ENCODE measurements at regions not wholly inside any gene's neighbourhood (a gene's known extent, or its start where the extent isn't known, plus 50 kb on each side); places are given as distances from the start of the nearest gene placed in this dataset.

DNA sequence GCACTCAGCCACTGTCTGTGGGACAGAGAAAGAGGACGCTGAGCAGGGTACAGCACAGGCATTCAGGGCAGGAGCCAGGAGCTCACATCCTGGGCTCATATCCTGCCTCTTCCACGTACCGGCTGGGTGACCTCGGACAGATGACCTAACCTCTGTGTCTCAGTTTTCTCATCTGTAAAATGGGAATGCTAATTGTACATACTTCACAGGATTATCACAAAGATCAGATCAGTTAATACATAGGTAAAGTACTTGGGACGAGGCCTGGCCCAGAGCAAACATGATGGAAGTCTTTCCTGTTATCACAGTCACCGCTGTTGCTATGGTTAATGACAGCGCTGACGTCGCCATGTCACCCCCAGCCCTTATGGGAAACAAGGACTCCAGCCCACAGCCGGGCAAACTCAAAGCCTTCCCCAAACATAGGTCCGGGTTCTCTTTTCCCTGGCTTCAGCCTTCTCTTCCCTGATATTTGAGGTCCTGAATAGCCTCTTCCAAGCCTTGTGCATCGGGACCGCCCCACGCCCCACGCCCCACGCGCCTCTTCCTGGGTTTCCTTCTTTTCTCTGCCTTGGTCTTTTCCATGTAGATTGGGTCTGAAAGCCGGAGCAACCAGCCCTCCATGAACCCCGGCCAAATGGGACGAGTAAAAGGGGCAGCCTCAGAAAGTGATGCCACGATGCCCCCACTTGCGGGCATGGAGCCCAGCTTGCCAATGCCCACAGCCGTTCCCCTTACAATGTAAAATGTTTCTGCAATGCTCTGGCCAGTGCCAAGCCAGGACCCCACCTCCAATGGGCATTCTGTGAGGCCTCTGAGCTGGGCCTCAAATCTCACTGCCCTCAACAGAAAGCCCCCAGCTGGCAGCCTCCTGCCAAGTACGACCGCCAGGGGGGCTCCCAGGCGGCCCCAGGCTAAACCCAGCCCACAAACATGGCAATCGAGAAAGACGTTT, 125.4 kb downstream of the RFLNA start:
- ChIA-PET CTCF (interaction anchor here (0.6 to 0.7 kb wide), 2 partner anchors 38 to 414 kb away, joined by 3 read pairs; no protein-coding TSS in a partner anchor), POLR2A (no interaction called here)
- Mint-ChIP-seq H3K27me3 (no peaks in the 10 kb centered on the region), H3K9me3 (ENCODE audit: low read depth) (no peaks in the 10 kb centered on the region), H3K4me3 (no peak overlapping the region), H3K36me3 (ENCODE audit: low read depth) (peaks cover 28% of the 10 kb centered on the region), H3K27ac (no peak overlapping the region), H3K4me1 (no peaks in the 10 kb centered on the region)
- ATAC-seq (no peak), DNase-seq (no peak)
- intact Hi-C loops (cut with DNase I, micrococcal nuclease), result no loop called here

DNA sequence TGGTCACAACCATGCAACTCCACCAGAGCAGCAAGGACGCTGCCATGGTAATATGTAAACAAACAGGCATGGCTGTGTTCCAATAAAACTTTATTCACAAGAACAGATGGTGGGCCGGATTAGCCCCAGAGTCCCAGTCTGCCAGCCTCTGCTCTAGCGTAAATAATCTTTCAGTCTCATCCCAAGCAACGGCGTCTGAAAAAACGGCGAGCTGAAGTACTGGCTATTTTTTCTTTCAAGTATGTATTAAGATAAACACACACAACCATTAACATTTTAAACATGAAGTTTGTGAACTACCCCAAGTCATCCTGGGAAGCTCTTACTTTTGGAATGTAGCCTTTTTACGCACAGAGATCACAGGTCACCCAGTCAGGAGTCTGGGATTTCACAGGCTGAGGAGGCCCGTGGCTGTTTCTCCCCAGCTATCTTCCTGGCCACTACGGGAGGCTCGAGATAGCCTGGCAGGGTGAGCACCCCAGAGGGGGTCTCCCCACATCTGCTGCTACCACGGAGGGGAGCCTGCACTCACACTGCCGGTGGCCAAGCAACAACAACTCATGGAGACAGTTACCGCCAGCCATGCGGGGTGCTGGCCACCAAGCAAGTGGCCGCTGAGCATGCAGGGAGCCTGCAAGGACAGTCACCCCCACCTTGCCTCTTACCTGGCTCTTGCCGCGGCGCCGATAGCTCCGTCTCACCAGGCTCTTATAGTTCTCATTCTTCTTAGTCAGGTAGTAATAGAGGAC, 124.6 kb downstream of the RFLNA start:
- H3K9me3 Mint-ChIP-seq (ENCODE audit: low read depth), result no peaks in the 10 kb centered on the region
- H3K4me1 Mint-ChIP-seq, result no peaks in the 10 kb centered on the region
- no peak overlapping the region for H3K4me3 Mint-ChIP-seq
- ChIA-PET POLR2A (no interaction called here), CTCF (no interaction called here)
- intact Hi-C loops (cut with DNase I, micrococcal nuclease), result no loop called here
- H3K27ac Mint-ChIP-seq, result no peak overlapping the region
- DNase-seq (no peak), ATAC-seq (no peak)
- H3K27me3 Mint-ChIP-seq, result no peaks in the 10 kb centered on the region
- peaks cover 27% of the 10 kb centered on the region for H3K36me3 Mint-ChIP-seq (ENCODE audit: low read depth)

DNA sequence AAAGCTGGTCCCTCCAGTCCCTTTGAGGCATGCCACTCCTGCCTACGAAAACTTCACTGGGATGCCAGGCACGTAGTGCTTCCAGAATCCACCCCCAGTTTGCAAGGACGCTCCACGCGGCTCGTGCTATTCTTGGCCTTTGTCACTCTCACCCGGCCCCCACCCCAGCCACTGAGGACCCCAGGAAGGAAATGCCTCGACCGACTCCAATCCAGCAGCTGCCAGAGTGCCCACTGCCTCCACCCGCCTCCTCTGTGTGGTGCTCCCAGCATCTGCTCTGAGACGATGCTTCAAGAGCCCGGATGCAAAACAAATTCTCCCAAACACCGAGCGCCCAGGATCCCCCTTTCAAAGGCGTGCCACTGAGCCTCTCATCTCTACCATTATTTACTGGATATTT, 123.9 kb downstream of the RFLNA start:
- no peaks in the 10 kb centered on the region for H3K27me3 Mint-ChIP-seq
- ChIA-PET CTCF (no interaction called here), POLR2A (no interaction called here)
- peaks cover 24% of the 10 kb centered on the region for H3K36me3 Mint-ChIP-seq (ENCODE audit: low read depth)
- DNase-seq (no peak), ATAC-seq (no peak)
- no peaks in the 10 kb centered on the region for H3K4me1 Mint-ChIP-seq
- intact Hi-C loops (cut with DNase I, micrococcal nuclease), result no loop called here
- H3K9me3 Mint-ChIP-seq (ENCODE audit: low read depth), result no peaks in the 10 kb centered on the region
- H3K27ac Mint-ChIP-seq, result no peak overlapping the region
- H3K4me3 Mint-ChIP-seq, result no peak overlapping the region

DNA sequence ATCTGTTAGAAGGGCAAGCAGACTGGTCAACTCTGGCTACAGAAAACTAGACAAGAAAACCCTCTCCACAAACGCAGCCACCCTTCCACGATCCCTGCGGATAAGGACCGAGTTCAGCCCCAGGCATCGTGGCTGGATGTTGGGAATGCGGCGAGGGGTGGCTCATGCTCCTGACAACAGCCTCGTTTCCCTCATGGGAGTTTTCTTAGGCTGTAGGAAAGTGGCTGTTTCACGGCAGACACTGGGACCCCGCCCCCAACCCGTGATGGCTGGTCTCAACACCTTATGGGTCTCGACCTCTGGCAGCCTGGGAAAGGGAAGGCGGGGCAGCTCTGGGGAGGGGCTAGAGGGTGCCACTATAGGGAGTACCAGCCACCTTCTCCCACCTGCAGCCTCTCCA, 123.3 kb downstream of the RFLNA start:
- ChIA-PET POLR2A (no interaction called here), CTCF (no interaction called here)
- Mint-ChIP-seq H3K4me3 (no peak overlapping the region), H3K9me3 (ENCODE audit: low read depth) (no peaks in the 10 kb centered on the region), H3K27ac (no peak overlapping the region), H3K4me1 (no peaks in the 10 kb centered on the region), H3K36me3 (ENCODE audit: low read depth) (peaks cover 24% of the 10 kb centered on the region), H3K27me3 (no peaks in the 10 kb centered on the region)
- intact Hi-C loops (cut with DNase I, micrococcal nuclease), result no loop called here
- no peak for ATAC-seq
- no peak for DNase-seq

DNA sequence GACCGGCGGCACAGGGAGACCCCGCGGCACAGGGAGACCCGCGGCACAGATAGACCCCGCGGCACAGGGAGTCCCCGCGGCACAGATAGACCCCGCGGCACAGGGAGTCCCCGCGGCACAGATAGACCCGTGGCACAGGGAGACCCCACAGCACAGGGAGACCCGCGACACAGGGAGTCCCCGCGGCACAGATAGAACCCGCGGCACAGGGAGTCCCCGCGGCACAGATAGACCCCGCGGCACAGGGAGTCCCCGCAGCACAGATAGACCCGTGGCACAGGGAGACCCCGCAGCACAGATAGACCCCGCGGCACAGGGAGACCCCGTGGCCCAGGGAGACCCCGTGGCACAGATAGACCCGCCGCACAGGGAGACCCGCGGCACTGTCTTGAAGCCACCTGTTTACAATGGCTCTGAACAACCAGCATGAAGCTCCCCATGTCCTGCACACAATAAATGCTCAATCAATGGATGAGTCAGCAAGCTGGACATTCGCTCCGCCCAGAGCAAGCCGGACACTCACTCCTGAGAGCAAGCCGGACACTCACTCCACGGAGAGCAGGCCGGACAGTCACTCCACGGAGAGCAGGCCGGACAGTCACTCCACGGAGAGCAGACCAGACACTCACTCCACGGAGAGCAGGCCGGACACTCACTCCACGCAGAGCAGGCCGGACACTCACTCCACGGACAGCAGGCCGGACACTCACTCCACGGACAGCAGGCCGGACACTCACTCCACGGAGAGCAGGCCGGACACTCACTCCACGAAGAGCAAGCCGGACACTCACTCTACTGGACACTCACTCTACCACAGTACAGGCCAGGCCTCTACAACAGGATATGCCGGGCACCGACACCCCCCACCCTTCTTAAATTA, 121.9 kb downstream of the RFLNA start:
- intact Hi-C loops (cut with DNase I, micrococcal nuclease), result no loop called here
- H3K4me3 Mint-ChIP-seq, result no peak overlapping the region
- H3K9me3 Mint-ChIP-seq (ENCODE audit: low read depth), result no peaks in the 10 kb centered on the region
- H3K36me3 Mint-ChIP-seq (ENCODE audit: low read depth), result peaks cover 26% of the 10 kb centered on the region
- no peak for ATAC-seq
- no peak for DNase-seq
- POLR2A ChIA-PET, result no interaction called here
- H3K4me1 Mint-ChIP-seq, result no peaks in the 10 kb centered on the region
- CTCF ChIA-PET, result no interaction called here
- no peak overlapping the region for H3K27ac Mint-ChIP-seq
- no peaks in the 10 kb centered on the region for H3K27me3 Mint-ChIP-seq

DNA sequence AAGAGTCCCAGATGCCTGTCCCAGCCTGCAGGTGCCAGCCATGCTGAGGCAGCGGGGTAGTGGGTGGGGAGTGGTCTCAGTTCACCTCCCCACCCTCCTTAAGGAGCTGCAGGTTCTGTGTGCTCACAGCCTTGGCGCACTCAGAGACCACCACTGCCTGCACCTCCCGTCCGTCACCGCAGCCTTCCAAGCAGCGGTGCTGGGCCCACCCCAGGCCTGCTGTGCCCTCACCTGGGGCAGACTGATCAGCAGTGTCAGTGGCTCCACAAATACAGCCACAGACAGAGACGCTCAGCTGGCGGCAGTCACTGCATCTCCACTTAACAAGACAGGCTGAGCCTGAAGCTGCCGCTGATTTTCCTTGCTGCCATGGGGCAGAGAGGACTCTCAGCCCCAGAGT, 120.2 kb downstream of the RFLNA start:
- POLR2A ChIA-PET, result no interaction called here
- CTCF ChIA-PET, result no interaction called here
- Mint-ChIP-seq H3K9me3 (ENCODE audit: low read depth) (no peaks in the 10 kb centered on the region), H3K27ac (no peak overlapping the region), H3K36me3 (ENCODE audit: low read depth) (peaks cover 17% of the 10 kb centered on the region), H3K4me3 (no peak overlapping the region), H3K27me3 (no peaks in the 10 kb centered on the region), H3K4me1 (no peaks in the 10 kb centered on the region)
- intact Hi-C loops (cut with DNase I, micrococcal nuclease), result no loop called here
- ATAC-seq, result no peak
- DNase-seq, result no peak

DNA sequence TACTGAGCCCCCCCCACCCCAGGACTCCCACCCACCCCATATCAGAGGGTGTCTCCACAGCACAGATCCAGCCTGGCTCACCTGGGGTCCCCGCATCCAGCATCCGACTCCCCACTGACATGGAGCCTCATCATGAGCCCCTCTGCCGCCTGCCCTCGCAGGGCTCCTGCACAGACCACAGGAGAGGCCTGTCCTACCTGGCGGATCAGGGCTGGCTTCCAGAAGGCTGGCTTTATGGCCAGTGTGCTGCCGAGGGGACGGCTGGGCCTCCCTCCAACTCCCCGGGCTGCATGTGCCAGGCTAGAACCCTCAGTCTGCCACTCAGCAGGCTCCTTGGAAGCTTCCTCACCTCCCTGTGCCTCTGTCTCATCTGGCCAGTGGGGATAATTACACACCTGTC, 119.0 kb downstream of the RFLNA start:
- intact Hi-C loops (cut with DNase I, micrococcal nuclease), result no loop called here
- DNase-seq, result no peak
- Mint-ChIP-seq H3K36me3 (ENCODE audit: low read depth) (peaks cover 9% of the 10 kb centered on the region), H3K4me1 (no peaks in the 10 kb centered on the region), H3K27me3 (no peaks in the 10 kb centered on the region), H3K9me3 (ENCODE audit: low read depth) (no peaks in the 10 kb centered on the region), H3K27ac (no peak overlapping the region), H3K4me3 (no peak overlapping the region)
- ATAC-seq, result no peak
- ChIA-PET CTCF (no interaction called here), POLR2A (no interaction called here)

DNA sequence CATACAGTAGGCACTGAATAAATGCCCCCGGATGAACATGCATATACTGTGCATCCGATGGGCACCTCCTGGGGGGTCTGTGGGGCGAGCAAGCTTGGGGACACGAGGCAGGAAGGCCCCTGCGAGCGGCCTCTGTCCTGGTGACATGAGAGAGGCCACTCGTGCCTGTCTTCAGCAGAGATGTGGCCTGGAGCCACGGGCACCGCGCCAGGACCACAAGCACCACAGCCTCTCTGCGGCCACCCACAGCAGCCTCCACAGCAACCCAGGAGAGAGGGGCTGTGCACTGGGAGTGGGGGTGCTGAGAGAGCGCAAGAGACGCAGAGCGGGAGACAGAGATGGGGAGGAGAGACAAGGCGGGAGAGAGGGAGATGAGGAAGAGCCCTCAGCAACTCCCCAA, 118.5 kb downstream of the RFLNA start:
- no peak overlapping the region for H3K4me3 Mint-ChIP-seq
- DNase-seq (no peak), ATAC-seq (no peak)
- no peak overlapping the region for H3K27ac Mint-ChIP-seq
- peaks cover 6% of the 10 kb centered on the region for H3K36me3 Mint-ChIP-seq (ENCODE audit: low read depth)
- ChIA-PET POLR2A (no interaction called here), CTCF (no interaction called here)
- intact Hi-C loops (cut with DNase I, micrococcal nuclease), result no loop called here
- no peaks in the 10 kb centered on the region for H3K9me3 Mint-ChIP-seq (ENCODE audit: low read depth)
- no peaks in the 10 kb centered on the region for H3K4me1 Mint-ChIP-seq
- no peaks in the 10 kb centered on the region for H3K27me3 Mint-ChIP-seq

DNA sequence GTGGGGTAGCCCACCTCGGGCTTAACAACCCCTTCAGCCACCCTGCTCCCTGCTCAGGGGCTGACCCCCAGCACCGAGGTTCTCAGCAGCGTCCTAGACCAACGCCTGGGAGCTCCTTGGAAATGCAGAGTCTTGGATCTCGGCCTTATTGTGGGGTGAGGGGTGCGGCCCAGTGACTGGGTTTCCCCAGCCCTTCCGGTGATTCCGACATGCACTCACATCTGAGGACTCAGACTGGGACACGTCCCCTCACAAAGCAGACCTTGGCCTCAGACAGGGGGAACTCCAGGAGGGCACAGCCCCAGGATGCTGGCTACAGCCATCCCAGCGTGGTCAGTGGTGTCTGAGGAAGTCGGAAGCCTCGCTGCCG, 117.7 kb downstream of the RFLNA start:
- ChIA-PET CTCF (interaction anchor here (0.6 kb wide), 1 partner anchor 190 kb away, joined by 3 read pairs; no protein-coding TSS in a partner anchor), POLR2A (no interaction called here)
- Mint-ChIP-seq H3K9me3 (ENCODE audit: low read depth) (no peaks in the 10 kb centered on the region), H3K4me1 (no peaks in the 10 kb centered on the region), H3K27ac (no peak overlapping the region), H3K36me3 (ENCODE audit: low read depth) (peaks cover 6% of the 10 kb centered on the region), H3K27me3 (no peaks in the 10 kb centered on the region), H3K4me3 (no peak overlapping the region)
- no peak for DNase-seq
- no peak for ATAC-seq
- intact Hi-C loops (cut with DNase I, micrococcal nuclease), result no loop called here

DNA sequence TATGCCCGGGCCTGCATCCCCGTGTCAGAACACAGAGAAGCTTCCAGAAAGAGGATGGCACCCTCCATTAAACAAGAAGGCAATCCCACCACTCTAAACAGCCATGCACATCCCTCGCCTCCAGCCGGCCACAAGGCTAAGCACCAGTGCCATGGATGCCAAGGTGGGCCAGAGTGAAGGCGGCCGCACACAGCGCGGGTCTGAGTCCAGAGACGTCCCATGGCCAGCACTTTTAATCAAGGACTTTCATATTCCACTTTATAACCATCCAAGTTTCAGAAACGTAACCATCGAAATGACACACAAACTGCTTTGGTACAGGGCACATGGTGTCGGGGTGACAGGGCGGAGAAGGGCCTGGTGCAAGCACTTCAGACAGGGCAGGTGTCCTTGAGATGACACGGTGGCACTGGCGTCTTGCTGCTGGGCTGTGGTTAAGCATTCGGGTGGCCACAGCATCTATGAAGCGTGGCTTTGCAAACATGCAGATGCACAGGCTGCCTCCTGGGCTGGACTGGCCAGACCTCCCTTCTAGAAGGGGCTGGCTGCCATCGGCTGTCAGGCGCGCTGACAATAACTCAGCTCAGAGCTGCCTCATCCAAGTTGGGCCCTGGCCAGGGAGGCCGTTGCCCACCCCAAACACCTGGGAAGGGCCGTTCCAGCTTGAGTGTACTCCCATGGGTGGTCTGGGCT, 117.2 kb downstream of the RFLNA start:
- no peak overlapping the region for H3K27ac Mint-ChIP-seq
- intact Hi-C loops (cut with DNase I, micrococcal nuclease), result no loop called here

DNA sequence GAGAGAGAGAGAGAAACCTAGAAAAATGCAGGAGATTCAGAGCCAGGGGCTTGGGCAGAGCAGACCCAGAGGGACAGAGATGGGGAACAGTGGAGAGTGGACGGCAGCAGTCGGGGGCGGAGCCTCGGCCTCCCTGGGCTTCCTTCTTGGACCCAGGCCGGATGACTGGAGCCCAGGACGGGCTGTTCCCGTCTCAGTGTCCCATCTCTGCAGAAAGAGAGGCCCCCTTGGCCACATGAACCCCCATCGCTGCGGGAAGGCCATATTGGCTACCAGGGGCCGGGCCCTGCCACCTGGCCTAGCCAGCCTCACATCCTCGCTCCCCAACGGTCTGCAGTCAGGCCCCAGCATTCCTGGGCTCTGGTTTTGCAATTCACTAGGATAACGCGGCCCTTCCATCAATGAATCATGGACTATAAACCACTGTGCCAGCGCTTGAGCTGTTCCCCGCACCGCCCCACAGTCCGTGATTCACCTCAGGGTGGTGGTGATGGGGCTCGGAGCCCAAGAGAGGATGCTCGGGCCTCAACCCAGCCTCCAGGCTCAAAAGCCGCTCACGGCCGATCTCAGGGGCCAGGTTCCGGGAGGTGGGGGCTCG, 116.5 kb downstream of the RFLNA start:
- DNase-seq (no peak), ATAC-seq (no peak)
- intact Hi-C loops (cut with DNase I, micrococcal nuclease), result no loop called here
- Mint-ChIP-seq H3K4me3 (no peak overlapping the region), H3K4me1 (no peaks in the 10 kb centered on the region), H3K27ac (no peak overlapping the region), H3K9me3 (ENCODE audit: low read depth) (no peaks in the 10 kb centered on the region), H3K36me3 (ENCODE audit: low read depth) (peaks cover 4% of the 10 kb centered on the region), H3K27me3 (no peaks in the 10 kb centered on the region)
- ChIA-PET CTCF (no interaction called here), POLR2A (no interaction called here)

More for the DNA sequence above, 117.2 kb downstream of the RFLNA start:
- no peak overlapping the region for H3K4me3 Mint-ChIP-seq
- no peaks in the 10 kb centered on the region for H3K27me3 Mint-ChIP-seq
- ATAC-seq, result no peak
- CTCF ChIA-PET, result interaction anchor here (0.6 kb wide), 2 partner anchors 67 to 189 kb away, joined by 3 read pairs; no protein-coding TSS in a partner anchor
- H3K36me3 Mint-ChIP-seq (ENCODE audit: low read depth), result peaks cover 4% of the 10 kb centered on the region
- H3K9me3 Mint-ChIP-seq (ENCODE audit: low read depth), result no peaks in the 10 kb centered on the region
- no peak for DNase-seq
- no peaks in the 10 kb centered on the region for H3K4me1 Mint-ChIP-seq
- POLR2A ChIA-PET, result no interaction called here

Data from activated CD4-positive, alpha-beta T cell treated with anti-CD3 and anti-CD28 coated beads for 36 hours (primary cell).